GM21526 (cell line): ENCODE measurements at regions not wholly inside any gene's neighbourhood (a gene's known extent, or its start where the extent isn't known, plus 50 kb on each side); places are given as distances from the start of the nearest gene placed in this dataset.

Experiments used
- ATAC-seq: cut with Tn5 transposase; IDR thresholded peaks from one replicate; pipeline ENCODE4 v1.9.1; 2021; ENCODE audit warnings: moderate library complexity; ENCODE audit not compliant: unreplicated experiment, low FRiP score

GRCh38 chrX:6599230-6599860 lies 64.4 kb upstream of the VCX3A start:
- no peak for ATAC-seq
